Stomach (tissue), 8 donors: ENCODE measurements at regions not wholly inside any gene's neighbourhood (a gene's known extent, or its start where the extent isn't known, plus 50 kb on each side); places are given as distances from the start of the nearest gene placed in this dataset.

ENCODE experiments used
- DNase-seq, 2 donors: peaks; one replicate each; pipeline versions ENCODE4 v3.0.0 to v3.0.0-alpha.2; 2013 to 2019
- H3K27ac ChIP-seq, 5 donors: fragments of 200-600 bp in 4 of 5; sonication (generic) in 4 of 5; one replicate each; pipeline ENCODE4 v1.5.1; 2013 to 2019; ENCODE audit warnings: mild to moderate bottlenecking in 1 of 5, moderate library complexity in 1 of 5
- H3K27me3 ChIP-seq, 3 donors: fragments of 200-600 bp; sonication (generic); one replicate each; pipeline ENCODE4 v1.5.1; 2017 to 2019; ENCODE audit warnings: mixed run types in 1 of 3
- H3K36me3 ChIP-seq, 4 donors: fragments of 200-600 bp; sonication (generic); 1 replicate in 3 of 4; 2 replicates in 1 of 4; pipeline ENCODE4 v1.5.1; 2016 to 2019
- H3K4me1 ChIP-seq, 4 donors: fragments of 200-600 bp; sonication (generic); one replicate each; pipeline ENCODE4 v1.5.1; 2016 to 2019
- H3K4me3 ChIP-seq, 4 donors: fragments of 200-600 bp; sonication (generic) in 3 of 4; one replicate each; pipeline ENCODE4 v1.5.1; 2016 to 2019; ENCODE audit warnings: mild to moderate bottlenecking in 1 of 4
- H3K9me3 ChIP-seq, 4 donors: fragments of 200-600 bp; sonication (generic); one replicate each; pipeline ENCODE4 v1.5.1; 2016 to 2019
- EP300 ChIP-seq: sonication (generic); formaldehyde crosslinking; IDR thresholded peaks from one replicate; pipeline ENCODE4 v1.6.1; 2017; ENCODE audit warnings: antibody characterized with exemption
- POLR2A ChIP-seq, 4 donors: fragments of 450-650 bp; IDR thresholded peaks; one replicate each; pipeline ENCODE4 v1.6.1; 2016; ENCODE audit warnings: antibody characterized with exemption in 4 of 4, control low read depth in 2 of 4, mild to moderate bottlenecking in 1 of 4, moderate library complexity in 1 of 4
- POLR2AphosphoS5 ChIP-seq, 3 donors: sonication (generic); formaldehyde crosslinking; IDR thresholded peaks; one replicate each; pipeline ENCODE4 v1.6.1; 2016; ENCODE audit warnings: antibody characterized with exemption in 3 of 3
- WGBS, 5 donors: extraction: QIAGEN DNeasy Blood & Tissue Kit in 3 of 5; methylation state at CpG; one replicate each; pipeline versions ENCODE4 v1.1.5 to v1.1.7; 2013 to 2018; 5-methylcytosine and 5-hydroxymethylcytosine counted together
- intact Hi-C: fragments of 100-400 bp; cut with DNase I; formaldehyde crosslinking; loops from one replicate; pipeline ENCODE4 v1.15.1; 2023; ENCODE audit warnings: low total_unique reads
- TF ChIP-seq, protein P1 (sequence below), 7 experiments: fragments of 450-650 bp in 4 of 7; fragments of 200-600 bp in 3 of 7; sonication (generic) in 3 of 7; IDR thresholded peaks; one replicate each; pipeline ENCODE4 v1.5.1; 2016 to 2019; ENCODE audit warnings: antibody characterized with exemption in 7 of 7, control low read depth in 2 of 7, mild to moderate bottlenecking in 1 of 7
- donor health status: healthy with polysubstance abuse.
- donor health status: Bipolar disorder and iron deficiency.
- donor health status: healthy.

DNA sequence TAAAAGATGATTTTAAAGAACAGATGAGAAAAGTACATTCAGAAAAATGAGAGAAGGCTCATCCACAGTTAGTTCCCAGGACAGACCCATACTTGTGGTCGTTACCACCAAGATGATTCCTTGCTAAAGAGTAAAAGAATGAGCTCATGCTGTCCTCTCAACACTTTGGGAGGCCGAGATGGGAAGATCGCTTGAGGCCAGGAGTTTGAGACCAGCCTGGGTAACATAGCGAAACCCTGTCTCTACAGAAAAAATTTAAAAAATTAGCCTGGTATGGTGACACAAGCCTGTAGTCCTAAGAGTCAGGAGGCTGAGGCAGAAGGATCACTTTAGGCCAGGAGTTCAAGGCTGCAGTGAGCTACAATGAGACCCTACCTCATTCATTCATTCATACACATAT lies 60.7 kb upstream of the CNEP1R1 start:
- WGBS, 5 donors = 66 to 92% (median 78%) methylated on average over 4 of the region's 4 CpGs
- H3K9me3 ChIP-seq = no peaks in the 10 kb centered on the region
- no peak for DNase-seq
- peaks cover 0 to 7% (median 1%) of the 10 kb centered on the region in 4 donors for H3K4me1 ChIP-seq
- intact Hi-C loops = no loop called here
- no peak overlapping the region for H3K27ac ChIP-seq
- no peak for TF ChIP-seq EP300
- TF ChIP-seq, protein P1, sequence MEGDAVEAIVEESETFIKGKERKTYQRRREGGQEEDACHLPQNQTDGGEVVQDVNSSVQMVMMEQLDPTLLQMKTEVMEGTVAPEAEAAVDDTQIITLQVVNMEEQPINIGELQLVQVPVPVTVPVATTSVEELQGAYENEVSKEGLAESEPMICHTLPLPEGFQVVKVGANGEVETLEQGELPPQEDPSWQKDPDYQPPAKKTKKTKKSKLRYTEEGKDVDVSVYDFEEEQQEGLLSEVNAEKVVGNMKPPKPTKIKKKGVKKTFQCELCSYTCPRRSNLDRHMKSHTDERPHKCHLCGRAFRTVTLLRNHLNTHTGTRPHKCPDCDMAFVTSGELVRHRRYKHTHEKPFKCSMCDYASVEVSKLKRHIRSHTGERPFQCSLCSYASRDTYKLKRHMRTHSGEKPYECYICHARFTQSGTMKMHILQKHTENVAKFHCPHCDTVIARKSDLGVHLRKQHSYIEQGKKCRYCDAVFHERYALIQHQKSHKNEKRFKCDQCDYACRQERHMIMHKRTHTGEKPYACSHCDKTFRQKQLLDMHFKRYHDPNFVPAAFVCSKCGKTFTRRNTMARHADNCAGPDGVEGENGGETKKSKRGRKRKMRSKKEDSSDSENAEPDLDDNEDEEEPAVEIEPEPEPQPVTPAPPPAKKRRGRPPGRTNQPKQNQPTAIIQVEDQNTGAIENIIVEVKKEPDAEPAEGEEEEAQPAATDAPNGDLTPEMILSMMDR (IDR thresholded peaks at IDR 0.05) = no peak
- peaks cover 0 to 24% (median 2%) of the 10 kb centered on the region in 3 donors for H3K27me3 ChIP-seq
- no peak overlapping the region for H3K4me3 ChIP-seq
- no peaks in the 10 kb centered on the region for H3K36me3 ChIP-seq

DNA sequence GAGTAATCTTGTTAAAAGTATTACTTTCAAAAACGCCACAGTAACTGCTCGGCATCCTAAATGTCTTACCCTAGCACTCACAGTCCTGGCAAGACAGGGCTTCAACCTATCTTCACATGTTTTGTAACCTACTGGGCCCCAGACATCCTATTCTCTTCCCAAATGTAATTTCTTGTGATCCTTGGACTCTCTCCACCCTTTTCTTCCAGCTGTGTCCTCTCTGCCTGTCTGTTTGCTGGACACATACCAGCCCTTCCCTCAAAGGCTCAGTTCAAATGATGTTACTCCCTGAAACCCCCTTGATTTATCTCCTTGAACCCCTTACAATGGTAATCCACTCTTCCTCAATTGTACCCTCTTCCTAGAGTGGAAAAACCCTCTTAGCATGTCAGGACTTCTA lies 60.1 kb upstream of the CNEP1R1 start:
- Histone ChIP-seq H3K27me3 (peaks cover 0 to 30% (median 7%) of the 10 kb centered on the region in 3 donors), H3K27ac (no peak overlapping the region), H3K4me1 (peaks cover 0 to 7% (median 3%) of the 10 kb centered on the region in 4 donors), H3K9me3 (no peaks in the 10 kb centered on the region), H3K4me3 (no peak overlapping the region), H3K36me3 (no peaks in the 10 kb centered on the region)
- intact Hi-C loops = no loop called here
- peak in 1 of 2 donors; percentile 56 for DNase-seq
- WGBS, 5 donors = 73 to 88% (median 86%) methylated on average over 2 of the region's 2 CpGs
- no peak for TF ChIP-seq POLR2A (IDR thresholded peaks at IDR 0.05)
- TF ChIP-seq, protein P1 (IDR thresholded peaks at IDR 0.05) = no peak
- no peak for TF ChIP-seq POLR2AphosphoS5 (IDR thresholded peaks at IDR 0.05)
- TF ChIP-seq EP300 = no peak

GRCh38 chr16:49967012-49967559 lies 57.9 kb upstream of the CNEP1R1 start:
- intact Hi-C loops = no loop called here
- peaks cover 0 to 6% (median 0%) of the 10 kb centered on the region in 4 donors for H3K4me1 ChIP-seq
- 74 to 85% (median 81%) methylated on average over 6 of the region's 6 CpGs for WGBS, 5 donors
- TF ChIP-seq, protein P1 (IDR thresholded peaks at IDR 0.05) = no peak
- TF ChIP-seq POLR2AphosphoS5 (IDR thresholded peaks at IDR 0.05) (no peak), POLR2A (IDR thresholded peaks at IDR 0.05) (no peak), EP300 (no peak)
- no peaks in the 10 kb centered on the region for H3K9me3 ChIP-seq
- H3K27me3 ChIP-seq = peaks cover 0 to 34% (median 7%) of the 10 kb centered on the region in 3 donors
- H3K36me3 ChIP-seq = no peaks in the 10 kb centered on the region
- no peak overlapping the region for H3K4me3 ChIP-seq
- no peak for DNase-seq
- H3K27ac ChIP-seq = no peak overlapping the region

GRCh38 chr16:49969091-49970030 lies 55.7 kb upstream of the CNEP1R1 start:
- WGBS, 5 donors = 22 to 30% (median 24%) methylated on average over 24 of the region's 24 CpGs
- peaks cover 0 to 6% (median 0%) of the 10 kb centered on the region in 4 donors for H3K4me1 ChIP-seq
- intact Hi-C loops = no loop called here

More at GRCh38 chr16:49969091-49970030, 55.7 kb upstream of the CNEP1R1 start:
- H3K27ac ChIP-seq = no peak overlapping the region
- H3K9me3 ChIP-seq = no peaks in the 10 kb centered on the region
- TF ChIP-seq, protein P1 (IDR thresholded peaks at IDR 0.05) = no peak
- no peak for TF ChIP-seq POLR2AphosphoS5 (IDR thresholded peaks at IDR 0.05)
- TF ChIP-seq EP300 = no peak
- no peak for TF ChIP-seq POLR2A (IDR thresholded peaks at IDR 0.05)
- H3K27me3 ChIP-seq = peaks cover 0 to 34% (median 7%) of the 10 kb centered on the region in 3 donors
- DNase-seq = peak in 1 of 2 donors; percentile 64
- H3K4me3 ChIP-seq = no peak overlapping the region
- no peaks in the 10 kb centered on the region for H3K36me3 ChIP-seq
